Erythroblast (primary cell): ENCODE measurements at regions not wholly inside any gene's neighbourhood (a gene's known extent, or its start where the extent isn't known, plus 50 kb on each side); places are given as distances from the start of the nearest gene placed in this dataset.

Experiments
- GATA1 ChIP-seq: IDR thresholded peaks from 2 replicates; pipeline ENCODE4 v1.6.1; 2011; ENCODE audit warnings: low read depth, mild to moderate bottlenecking, control low read depth, low read length, moderate library complexity
- POLR2A ChIP-seq: IDR thresholded peaks from 2 replicates; pipeline ENCODE4 v1.6.1; 2011; ENCODE audit warnings: mild to moderate bottlenecking, low read length

GRCh38 chr3:80215191-80215590 lies 447.4 kb upstream of the ROBO1 start:
- TF ChIP-seq GATA1 (no peak), POLR2A (no peak)
